GF-D8 (cell line): ENCODE measurements at regions not wholly inside any gene's neighbourhood (a gene's known extent, or its start where the extent isn't known, plus 50 kb on each side); places are given as distances from the start of the nearest gene placed in this dataset.
"Not testable (repeated sequence)": the region's sequence is repeated elsewhere in the genome, so short reads cannot be mapped to it uniquely, and the experiment has no call there.

Source experiments
- DNase-seq: peaks from one replicate; lab custom pipeline; 2025; lab: John Stamatoyannopoulos, UW

DNA sequence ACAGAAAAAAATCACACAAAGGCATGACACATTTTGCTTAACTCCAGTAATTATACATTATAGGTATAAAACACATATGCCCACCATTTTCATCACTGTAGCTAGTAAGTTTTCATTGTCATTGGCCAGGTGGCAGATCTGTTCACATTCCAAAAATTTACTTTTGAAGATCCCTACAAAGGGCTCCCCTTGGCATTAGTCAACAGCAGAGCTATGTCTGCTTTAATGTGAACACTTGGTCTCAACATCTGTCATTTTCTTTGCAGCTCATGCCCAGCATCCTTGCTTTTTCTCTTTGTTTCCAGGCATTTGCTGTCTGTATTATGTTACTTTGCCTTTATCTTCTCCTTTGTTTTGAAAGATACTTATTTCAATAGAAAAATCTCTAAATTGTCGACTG is 519.1 kb upstream of the FOXG1 start:
- DNase-seq, result no peak

DNA sequence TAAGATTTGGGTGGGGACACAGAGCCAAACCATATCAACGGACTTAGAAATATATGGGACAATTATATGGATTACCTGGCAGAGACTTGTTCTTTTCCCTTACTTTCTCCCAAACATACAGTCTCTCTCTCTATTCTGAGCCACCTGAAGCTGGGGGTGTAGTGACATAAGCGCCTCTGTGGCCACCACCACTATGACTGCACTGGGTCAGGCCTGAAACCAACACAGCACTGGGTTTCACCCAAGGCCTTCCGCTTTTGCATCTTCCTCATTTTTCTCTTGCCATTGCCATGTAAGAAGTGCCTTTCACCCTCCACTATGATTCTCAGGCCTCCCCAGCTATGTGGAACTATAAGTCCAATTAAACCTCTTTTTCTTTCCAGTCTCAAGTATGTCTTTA is 514.5 kb upstream of the FOXG1 start:
- DNase-seq, result not testable (repeated sequence)

DNA sequence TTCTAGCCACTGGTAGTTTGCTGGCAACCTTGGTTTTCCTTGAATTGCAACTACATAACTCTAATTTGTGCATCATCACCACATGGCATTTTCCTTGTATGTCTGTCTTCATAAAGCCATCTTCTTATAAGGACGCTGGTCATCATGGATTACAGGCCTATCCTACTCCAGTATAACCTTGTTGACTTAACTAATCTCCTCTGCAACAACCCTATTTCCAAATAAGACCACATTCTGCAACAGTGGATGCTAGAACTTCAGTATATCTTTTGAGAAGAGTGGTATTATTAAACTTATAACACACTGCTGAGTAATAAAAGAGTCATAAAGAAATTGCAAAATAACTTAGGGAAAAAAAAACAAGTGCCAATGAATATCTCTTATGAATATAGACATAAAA is 511.8 kb upstream of the FOXG1 start:
- no peak for DNase-seq

DNA sequence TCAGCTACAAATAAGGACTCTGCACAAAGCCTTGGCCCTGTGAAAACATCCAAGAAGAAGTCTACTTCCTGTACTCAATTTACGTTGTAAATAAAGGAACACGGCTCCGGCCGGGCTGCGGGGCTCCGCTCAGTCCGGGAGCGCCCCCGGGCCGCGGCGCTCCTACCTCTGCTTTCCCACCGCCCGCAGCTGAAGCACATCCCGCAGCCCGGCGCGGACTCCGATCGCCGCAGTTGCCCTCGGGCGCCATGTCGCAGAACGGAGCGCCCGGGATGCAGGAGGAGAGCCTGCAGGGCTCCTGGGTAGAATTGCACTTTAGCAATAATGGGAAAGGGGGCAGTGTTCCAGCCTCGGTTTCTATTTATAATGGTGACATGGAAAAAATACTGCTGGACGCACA is 502.3 kb upstream of the FOXG1 start:
- no peak for DNase-seq

DNA sequence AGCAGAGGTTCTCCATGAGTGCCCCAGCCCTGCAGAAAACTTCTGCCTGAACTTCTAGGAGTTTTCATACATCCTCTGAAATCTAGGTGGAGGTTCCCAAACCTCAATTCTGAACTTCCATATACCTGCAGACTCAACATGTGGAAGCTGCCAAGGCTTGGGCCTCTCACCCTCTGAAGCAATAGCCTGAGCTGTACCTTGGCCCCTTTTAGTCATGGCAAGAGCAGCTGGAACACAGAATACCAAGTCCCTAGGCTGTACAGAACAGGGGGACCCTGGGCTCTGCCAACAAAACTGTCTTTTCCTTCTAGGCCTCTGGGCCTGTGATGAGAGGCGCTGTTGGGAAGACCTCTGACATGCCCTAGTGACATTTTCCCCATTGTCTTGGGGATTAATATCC is 494.3 kb upstream of the FOXG1 start:
- no peak for DNase-seq

DNA sequence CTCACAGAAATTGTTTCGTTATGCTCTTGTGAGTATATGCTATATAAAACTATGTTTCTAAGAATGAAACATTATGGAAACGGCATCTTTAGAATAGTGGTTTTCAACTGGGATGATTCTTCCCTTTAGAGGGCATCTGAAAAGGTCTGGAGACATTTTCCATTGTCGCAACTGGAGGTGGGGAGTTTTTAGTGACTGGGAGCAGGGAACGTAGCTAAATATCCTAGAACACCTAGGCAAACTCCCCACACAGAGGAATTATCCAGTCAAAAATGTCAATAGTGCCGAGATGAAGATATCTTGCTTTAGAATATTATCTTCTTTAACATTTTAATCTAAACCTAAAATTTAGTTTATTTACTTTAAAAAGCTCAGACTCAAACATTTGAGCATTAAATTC is 486.1 kb upstream of the FOXG1 start:
- DNase-seq, result no peak

DNA sequence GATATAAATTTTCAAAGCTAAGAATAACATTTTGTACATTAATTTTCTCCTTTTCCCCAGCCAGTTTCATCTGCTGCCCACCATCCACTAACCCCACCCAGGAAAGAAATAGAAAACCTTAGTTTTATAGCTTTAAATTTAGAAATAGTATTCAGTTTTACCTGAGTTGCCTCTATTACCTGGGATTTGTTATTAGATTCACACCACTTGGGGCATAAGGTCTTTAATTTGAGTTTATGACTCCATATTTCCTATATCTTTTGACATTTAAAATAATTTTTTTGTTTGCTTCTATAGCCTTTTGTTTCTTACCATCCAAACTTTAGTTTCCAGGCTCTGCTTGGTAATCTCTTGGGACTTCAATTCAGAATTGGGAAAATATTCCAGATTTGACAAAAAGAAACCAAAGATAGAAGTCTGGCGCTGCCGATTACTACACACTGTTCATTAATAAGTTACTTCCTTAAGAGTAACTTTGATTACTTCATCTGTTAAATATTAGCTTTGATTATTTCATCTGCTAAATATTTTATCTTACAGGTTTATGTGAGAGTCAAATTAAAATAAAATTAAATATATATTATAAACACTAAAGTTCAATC is 485.5 kb upstream of the FOXG1 start:
- no peak for DNase-seq

DNA sequence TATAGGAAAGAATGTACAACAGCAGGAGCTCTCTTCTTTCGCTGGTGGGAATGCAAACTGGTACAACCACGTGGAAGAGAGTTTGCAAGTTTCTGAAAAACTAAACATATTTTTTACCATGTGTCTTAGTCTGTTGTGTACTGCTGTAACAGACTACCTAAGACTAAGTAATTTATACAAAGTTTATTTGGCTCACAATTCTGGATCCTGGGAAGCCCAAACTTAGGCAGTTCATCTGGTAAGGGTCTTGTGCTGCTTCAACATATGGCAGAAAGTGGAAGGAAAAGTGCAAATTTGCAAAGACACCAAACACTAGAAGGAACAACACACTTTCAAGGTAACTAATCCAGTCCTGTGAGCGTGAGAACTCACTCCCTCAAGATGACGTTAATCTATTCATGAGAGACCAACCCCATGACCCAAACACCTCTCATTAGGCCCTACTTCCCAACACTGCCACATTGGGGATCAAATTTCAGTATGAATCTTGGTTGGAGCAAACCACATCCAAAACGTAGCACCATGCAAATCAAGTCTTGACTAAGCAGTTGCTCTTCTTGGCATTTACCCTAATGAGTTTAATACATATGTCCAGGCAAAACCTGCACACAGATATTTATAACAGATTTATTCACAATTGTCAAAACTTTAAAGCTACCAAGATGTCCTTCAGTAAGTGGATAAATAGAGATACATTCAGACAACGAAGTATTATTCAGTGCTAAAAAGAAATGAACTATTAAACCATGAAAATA is 481.9 kb upstream of the FOXG1 start:
- DNase-seq, result no peak

DNA sequence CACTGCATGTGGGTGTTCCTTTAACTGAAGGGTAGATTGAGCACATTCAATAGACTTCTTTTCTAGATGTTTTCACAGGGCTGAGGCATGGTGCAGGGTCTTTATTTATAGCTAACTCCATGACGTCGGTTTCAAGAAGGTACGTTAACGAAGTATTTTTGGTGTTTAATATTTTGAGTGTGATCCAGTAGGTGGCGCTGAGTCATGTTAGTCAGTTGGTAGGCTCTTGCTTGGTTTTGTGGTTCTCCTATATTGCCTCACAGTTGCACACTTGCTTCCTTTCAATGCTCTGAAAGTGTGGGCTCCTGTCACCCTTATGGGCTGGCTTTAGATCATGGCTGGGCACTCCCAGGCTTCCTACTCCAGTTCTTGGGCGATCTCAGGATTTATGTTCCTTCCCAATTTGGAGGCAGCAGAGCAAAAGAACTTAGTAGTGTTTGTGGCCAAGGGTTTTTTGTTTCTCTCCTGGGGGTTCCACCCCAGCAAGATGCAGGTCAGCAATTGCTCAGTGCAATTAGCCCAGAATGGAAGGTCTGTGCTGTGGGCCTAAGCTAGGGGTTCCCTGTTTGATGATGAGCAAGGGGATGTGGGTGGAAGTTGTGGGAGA is 471.6 kb upstream of the FOXG1 start:
- peak; percentile 57 for DNase-seq

DNA sequence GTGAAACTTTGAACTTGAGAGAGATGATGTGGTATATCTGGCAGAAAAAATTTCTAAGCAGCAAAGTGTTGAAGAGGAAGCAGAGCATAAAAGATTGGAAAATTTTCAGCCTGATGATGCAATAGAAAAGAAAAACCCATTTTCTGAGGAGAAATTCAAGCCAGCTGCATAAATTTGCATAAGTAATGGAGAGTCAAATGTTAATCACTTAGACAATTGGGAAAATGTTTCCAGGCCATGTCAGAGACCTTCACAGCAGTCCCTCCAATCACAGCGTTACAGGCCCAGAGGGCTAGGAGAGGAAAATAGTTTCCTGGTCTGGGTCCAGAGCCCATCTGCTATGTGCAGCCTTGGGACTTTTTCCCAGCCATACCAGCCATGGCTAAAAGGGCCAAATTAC is 469.0 kb upstream of the FOXG1 start:
- no peak for DNase-seq

DNA sequence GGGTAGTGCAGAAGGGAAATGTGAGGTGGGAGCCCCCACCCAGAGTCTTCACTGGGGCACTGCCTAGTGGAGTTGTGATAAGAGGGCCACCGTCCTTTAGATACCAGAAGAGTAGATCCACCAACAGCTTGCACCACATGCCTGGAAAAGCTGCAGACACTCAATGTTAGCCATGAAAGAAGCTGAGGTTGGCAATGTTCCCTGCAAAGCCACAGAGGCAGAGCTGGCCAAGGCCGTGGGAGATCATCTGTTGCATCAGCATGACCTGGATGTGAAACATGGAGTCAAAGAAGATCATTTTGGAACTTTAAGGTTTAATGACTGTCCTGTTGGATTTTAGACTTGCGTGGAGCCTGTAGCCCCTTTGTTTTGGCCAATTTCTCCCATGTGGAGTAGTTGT is 468.4 kb upstream of the FOXG1 start:
- no peak for DNase-seq

DNA sequence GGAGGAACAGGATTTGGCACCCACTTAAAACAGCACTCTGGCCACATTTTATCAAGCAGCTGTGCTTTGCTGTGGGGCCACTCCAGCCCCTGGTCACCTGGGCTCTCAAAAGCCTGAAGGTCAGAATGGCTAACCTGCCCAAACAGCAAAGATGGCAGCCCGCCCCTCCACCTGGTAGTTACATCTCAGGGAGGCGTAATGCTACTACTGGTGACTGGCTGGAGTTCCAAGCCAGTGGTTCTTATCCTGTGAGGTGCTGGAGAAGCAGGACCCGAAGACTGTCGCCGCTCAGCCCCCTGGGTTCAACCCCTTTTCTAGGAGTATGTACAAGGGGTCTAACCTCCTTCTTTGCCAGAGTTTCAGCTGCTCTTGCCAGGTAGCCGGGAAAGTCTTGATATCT is 467.4 kb upstream of the FOXG1 start:
- DNase-seq, result no peak

DNA sequence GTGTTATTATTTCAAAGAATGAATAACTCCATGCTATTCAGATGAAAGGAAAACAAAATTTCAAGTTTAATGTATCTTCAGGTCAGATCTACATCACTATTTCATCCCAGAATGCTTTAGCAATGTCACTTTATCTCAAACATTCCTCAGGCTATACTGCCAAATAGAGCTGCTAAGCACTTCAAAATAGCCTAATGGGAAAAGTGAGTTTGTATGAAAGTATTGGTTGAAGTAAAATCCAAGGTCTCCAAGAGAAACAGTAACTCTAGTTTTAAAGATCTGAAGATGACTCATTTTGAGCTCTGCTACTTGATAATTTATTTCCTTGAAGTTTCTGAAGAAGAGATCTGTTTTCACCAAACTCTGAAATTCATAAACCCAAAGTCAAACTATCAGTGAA is 466.2 kb upstream of the FOXG1 start:
- DNase-seq, result no peak

DNA sequence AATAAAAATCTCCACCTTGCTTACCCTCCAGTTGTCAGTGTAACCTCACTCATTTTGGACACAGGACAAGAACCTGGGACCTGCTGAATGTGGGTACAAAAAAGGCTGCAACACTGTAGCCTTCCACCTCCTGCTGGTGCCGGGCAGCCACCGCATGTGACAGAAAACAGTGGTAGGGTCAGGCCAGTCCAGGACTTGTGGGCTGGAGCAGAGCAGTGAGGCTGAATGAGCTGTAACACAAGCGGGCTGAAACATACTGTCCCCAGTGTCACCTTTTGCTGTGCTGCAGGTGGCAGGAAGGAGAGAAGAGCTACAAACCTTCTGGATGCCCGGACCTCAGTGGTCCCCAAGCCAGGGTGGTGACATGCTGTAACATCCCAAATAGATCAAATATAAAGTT is 465.4 kb upstream of the FOXG1 start:
- DNase-seq, result no peak

DNA sequence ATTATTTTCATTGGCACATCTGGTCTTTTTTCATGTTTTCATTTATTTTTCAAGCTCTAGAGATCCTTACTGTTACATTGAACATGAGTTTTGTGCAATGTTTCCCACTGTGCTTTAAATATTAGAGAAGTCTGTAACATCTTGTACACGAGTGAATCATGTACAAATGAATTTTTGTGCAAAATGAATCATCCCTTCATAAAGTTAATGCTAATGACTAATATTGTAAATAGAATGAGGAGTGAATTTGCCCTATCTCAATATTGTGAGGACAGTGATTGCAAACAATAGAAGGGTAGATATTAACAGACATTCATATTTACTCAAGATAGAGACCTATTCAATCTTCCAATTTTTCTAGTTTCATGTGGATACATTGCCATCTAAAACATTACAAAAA is 463.3 kb upstream of the FOXG1 start:
- no peak for DNase-seq

DNA sequence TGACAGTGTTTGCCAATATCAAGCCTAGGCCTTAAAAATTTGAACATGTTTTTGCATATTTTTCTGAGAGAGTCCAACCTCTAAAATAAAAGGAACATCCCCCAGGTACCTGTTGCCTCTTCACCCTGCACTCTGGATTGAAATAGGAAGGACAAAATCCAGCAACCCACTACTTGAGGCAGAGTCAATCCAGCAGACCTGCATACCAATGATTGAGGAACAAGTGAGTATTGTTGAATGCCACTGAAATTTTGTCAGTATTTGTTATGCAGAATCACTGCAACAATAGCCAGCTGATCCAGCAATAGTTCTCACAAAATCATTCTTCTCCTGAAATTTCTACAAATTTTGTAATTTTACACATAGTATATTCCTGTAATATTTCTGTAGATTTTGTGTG is 460.6 kb upstream of the FOXG1 start:
- no peak for DNase-seq

DNA sequence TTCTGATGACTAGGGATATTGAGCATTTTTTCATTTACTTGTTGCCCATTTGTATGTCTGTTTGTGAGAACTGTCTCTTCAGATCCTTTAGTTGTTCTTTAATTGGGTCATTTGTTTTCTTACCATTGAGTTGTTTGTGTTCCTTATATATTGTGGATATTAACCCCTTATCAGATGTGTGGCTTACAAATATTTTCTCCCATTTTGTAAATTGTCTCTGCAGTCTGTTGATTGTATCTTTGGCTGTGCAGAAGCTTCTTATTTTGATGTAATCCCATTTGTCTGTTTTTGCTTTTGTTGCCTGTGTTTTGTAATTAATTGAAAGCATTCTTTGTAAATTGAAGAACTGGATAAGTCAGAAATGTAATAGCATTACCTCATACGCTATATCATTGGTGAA is 459.1 kb upstream of the FOXG1 start:
- no peak for DNase-seq

DNA sequence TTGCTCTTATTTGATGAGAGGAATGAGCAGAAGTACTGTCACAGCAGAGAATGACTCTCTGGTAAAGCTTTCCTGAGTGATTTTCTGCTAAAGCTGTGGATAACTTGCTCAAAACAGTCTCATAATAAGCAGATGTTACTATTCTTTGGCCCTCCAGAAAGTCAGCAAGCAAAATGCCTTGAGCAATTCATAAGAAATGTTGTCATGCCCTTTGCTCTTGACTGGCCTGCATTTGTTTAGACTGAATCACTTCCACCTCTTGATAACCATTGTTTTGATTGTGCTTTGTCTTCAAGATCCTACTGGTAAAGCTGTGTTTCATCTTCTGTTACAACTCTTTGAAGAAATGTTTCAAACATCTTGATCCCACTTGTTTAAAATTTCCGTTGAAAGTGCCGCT is 457.9 kb upstream of the FOXG1 start:
- no peak for DNase-seq

DNA sequence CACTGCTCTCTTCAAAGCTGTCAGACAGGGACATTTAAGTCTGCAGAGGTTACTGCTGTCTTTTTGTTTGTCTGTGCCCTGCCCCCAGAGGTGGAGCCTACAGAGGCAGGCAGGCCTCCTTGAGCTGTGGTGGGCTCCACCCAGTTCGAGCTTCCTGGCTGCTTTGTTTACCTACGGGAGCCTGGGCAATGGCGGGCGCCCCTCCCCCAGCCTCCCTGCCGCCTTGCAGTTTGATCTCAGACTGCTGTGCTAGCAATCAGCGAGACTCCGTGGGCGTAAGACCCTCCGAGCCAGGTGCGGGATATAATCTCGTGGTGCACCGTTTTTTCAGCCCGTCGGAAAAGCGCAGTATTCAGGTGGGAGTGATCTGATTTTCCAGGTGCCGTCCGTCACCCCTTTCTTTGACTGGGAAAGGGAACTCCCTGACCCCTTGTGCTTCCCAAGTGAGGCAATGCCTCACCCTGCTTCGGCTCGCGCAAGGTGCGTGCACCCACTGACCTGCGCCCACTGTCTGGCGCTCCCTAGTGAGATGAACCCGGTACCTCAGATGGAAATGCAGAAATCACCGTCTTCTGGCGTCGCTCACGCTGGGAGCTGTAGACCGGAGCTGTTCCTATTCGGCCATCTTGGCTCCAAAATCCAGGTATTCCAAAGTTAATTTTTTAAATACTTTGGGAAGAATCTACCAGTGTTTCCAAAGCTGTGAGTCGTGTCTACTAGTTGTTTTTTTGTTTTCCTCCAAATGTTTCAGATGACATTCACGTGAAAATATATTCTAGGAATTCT is 448.5 kb upstream of the FOXG1 start:
- not testable (repeated sequence) for DNase-seq

DNA sequence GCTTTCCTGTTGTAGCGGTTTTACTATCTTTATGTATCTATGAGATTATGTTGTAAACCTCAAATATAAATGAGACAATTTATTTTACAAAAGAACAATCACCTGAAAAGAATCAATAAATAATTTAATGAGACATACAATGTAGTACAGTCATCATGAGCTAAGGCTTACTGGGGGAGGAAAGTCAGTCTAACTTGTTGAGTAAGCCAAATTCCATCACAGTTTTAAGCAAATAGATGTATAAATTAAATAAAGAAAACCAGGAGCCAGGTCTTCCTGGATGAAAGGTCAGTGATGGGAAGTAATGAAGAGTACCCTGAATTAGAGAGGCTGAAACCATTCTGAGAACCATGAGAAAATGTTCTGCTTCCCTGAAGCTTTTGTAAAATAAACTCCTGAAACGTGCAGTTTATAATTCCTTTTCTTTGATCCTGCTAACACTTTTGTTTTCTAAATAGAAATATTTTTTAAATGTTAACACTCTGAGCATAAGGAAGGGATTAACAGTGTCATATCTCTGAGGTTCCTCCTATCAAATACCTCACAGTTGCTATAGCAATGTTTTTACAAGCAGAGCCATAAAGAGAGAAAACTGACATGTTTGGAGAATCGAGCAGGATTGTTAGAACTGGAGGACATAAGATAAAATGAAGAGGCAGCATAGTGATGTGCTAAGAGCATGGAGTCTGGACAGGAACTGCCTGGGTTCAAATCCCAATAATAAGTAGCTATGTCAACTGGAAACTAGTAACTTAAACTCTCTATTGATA is 444.9 kb upstream of the FOXG1 start:
- no peak for DNase-seq

DNA sequence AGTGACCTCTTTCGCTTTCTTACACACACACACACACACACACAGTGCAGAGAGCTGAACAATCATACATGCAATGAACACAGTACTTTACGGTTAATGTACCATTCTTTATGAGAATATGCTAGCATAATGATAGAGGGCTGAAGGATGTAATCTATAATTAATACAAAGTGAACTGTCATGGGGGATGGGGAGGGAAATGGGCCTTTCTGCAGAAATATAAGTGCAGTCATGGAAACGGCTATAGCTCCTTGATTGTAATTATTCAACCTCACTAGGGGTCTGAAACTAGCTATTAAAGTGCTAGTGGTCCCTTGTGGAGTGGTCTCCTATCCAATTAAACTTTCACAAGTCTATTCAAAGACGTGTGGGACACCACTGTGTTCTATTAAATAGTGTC is 443.2 kb upstream of the FOXG1 start:
- DNase-seq, result no peak
